PC-9 (cell line): ENCODE measurements at regions not wholly inside any gene's neighbourhood (a gene's known extent, or its start where the extent isn't known, plus 50 kb on each side); places are given as distances from the start of the nearest gene placed in this dataset.

Experiments
- CTCF ChIP-seq: fragments of 200-600 bp; sonication (generic); conservative IDR thresholded peaks from 2 replicates; pipeline ENCODE4 v1.6.1; 2017; ENCODE audit warnings: mixed run types, antibody characterized with exemption, mild to moderate bottlenecking, moderate library complexity
- EZH2 ChIP-seq: fragments of 200-600 bp; sonication (generic); IDR thresholded peaks from 2 replicates; pipeline ENCODE4 v1.8.0; 2017; ENCODE audit warnings: antibody characterized with exemption, low read depth

GRCh38 chr11:127965939-127966668 lies 621.3 kb downstream of the ETS1 start:
- no peak for TF ChIP-seq CTCF
- no peak for TF ChIP-seq EZH2
